BE2C (cell line): ENCODE measurements at regions not wholly inside any gene's neighbourhood (a gene's known extent, or its start where the extent isn't known, plus 50 kb on each side); places are given as distances from the start of the nearest gene placed in this dataset.

ENCODE experiments used
- DNase-seq: peaks from one replicate; pipeline ENCODE4 v3.0.0-alpha.2; 2020
- H3K27me3 ChIP-seq: fragments of 250-450 bp; sonication (Bioruptor Pico); 2 replicates; pipeline ENCODE4 v1.5.1; 2020; ENCODE audit warnings: mild to moderate bottlenecking
- H3K36me3 ChIP-seq: fragments of 250-450 bp; sonication (Bioruptor Pico); 2 replicates; pipeline ENCODE4 v1.5.1; 2020; ENCODE audit warnings: mild to moderate bottlenecking
- H3K4me1 ChIP-seq: fragments of 250-450 bp; sonication (Bioruptor Pico); 2 replicates; pipeline ENCODE4 v1.5.1; 2020
- H3K4me3 ChIP-seq: 2 replicates; pipeline ENCODE4 v1.5.1; 2011; ENCODE audit warnings: low read depth, low read length
- H3K9me3 ChIP-seq: fragments of 250-450 bp; sonication (Bioruptor Pico); 2 replicates; pipeline ENCODE4 v1.5.1; 2020
- CTCF ChIP-seq: IDR thresholded peaks from 2 replicates; pipeline ENCODE4 v1.5.1; 2012; ENCODE audit warnings: mild to moderate bottlenecking, low read depth, low read length

- no peak for DNase-seq
- no peak for TF ChIP-seq CTCF
- H3K4me3 ChIP-seq: no peak overlapping the region
These were observed 50.9 kb upstream of the PDE1A start for GRCh38 chr2:182477774-182478173.

GRCh38 chr2:182481676-182482075 is 54.8 kb upstream of the PDE1A start:
- no peak for DNase-seq
- no peaks in the 10 kb centered on the region for H3K27me3 ChIP-seq
- H3K9me3 ChIP-seq: no peaks in the 10 kb centered on the region
- TF ChIP-seq CTCF: no peak
- H3K36me3 ChIP-seq: no peaks in the 10 kb centered on the region
- no peaks in the 10 kb centered on the region for H3K4me1 ChIP-seq
- H3K4me3 ChIP-seq: no peak overlapping the region

More at GRCh38 chr2:182477774-182478173, 50.9 kb upstream of the PDE1A start:
- H3K9me3 ChIP-seq: no peaks in the 10 kb centered on the region
- H3K4me1 ChIP-seq: no peaks in the 10 kb centered on the region
- H3K36me3 ChIP-seq: no peaks in the 10 kb centered on the region
- no peaks in the 10 kb centered on the region for H3K27me3 ChIP-seq

- Histone ChIP-seq H3K4me3 (no peak overlapping the region), H3K27me3 (no peaks in the 10 kb centered on the region), H3K9me3 (no peaks in the 10 kb centered on the region), H3K4me1 (no peaks in the 10 kb centered on the region), H3K36me3 (no peaks in the 10 kb centered on the region)
- no peak for DNase-seq
- no peak for TF ChIP-seq CTCF
These were observed 55.7 kb upstream of the PDE1A start for GRCh38 chr2:182482511-182482910.

GRCh38 chr2:182496596-182496995 is 69.8 kb upstream of the PDE1A start:
- Histone ChIP-seq H3K4me1 (no peaks in the 10 kb centered on the region), H3K9me3 (no peaks in the 10 kb centered on the region), H3K36me3 (no peaks in the 10 kb centered on the region), H3K27me3 (no peaks in the 10 kb centered on the region), H3K4me3 (no peak overlapping the region)
- TF ChIP-seq CTCF: no peak
- DNase-seq: no peak

GRCh38 chr2:182499706-182500470 is 73.1 kb upstream of the PDE1A start:
- Histone ChIP-seq H3K4me1 (no peaks in the 10 kb centered on the region), H3K36me3 (no peaks in the 10 kb centered on the region), H3K27me3 (no peaks in the 10 kb centered on the region), H3K9me3 (no peaks in the 10 kb centered on the region), H3K4me3 (no peak overlapping the region)
- no peak for TF ChIP-seq CTCF
- DNase-seq: no peak

GRCh38 chr2:182503886-182504285 is 77.0 kb upstream of the PDE1A start:
- no peak for TF ChIP-seq CTCF
- H3K4me1 ChIP-seq: no peaks in the 10 kb centered on the region
- H3K36me3 ChIP-seq: no peaks in the 10 kb centered on the region
- no peaks in the 10 kb centered on the region for H3K9me3 ChIP-seq
- DNase-seq: no peak
- no peaks in the 10 kb centered on the region for H3K27me3 ChIP-seq
- no peak overlapping the region for H3K4me3 ChIP-seq
